ENCODE measurements at regions not wholly inside any gene's neighbourhood (a gene's known extent, or its start where the extent isn't known, plus 50 kb on each side); places are given as distances from the start of the nearest gene placed in this dataset.

- no peak for DNase-seq
Measured at GRCh38 chr4:110675426-110675825, 52.5 kb upstream of the PITX2 start.

DNA sequence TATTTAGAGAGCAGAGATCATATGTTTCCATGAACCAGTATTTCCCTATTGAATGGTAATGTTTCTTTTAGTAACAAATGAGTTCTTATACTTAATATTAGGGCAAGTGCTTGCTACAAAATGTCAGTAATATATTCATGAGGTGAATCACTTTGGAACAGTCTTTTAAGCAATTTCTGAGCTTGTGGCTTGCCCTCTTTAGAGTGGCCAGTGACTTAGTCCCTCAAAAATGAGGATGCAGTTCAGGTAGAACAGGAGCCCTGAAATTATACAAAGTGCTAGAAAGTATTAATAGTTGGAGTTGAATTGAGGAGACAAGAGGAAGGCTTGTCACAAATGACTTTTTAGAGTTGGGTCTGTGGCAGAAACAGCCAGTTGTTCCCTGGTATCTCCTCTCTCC lies 53.4 kb upstream of the PITX2 start:
- no peak for DNase-seq

- DNase-seq = no peak
Measured at GRCh38 chr4:110678517-110679227, 55.8 kb upstream of the PITX2 start.

DNA sequence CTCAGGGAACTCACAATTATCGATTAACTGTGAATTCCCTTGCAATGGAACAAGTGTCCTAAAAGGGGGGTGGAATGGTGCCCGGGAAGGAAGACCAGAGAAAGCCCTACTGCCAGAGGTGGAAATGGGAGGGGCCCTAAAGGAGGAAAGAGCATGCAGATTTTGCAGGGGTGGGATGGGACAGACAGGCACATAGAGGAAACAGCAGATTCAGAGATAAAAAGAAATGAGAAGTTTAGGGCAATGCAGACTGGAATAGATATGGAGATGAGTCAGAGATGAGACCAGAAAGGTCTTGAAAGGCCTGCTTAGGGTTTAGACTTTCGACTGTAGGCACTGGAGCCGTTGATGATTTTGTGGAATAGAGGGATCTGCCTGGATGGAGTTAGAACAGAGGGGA lies 57.4 kb upstream of the PITX2 start:
- DNase-seq = no peak

DNA sequence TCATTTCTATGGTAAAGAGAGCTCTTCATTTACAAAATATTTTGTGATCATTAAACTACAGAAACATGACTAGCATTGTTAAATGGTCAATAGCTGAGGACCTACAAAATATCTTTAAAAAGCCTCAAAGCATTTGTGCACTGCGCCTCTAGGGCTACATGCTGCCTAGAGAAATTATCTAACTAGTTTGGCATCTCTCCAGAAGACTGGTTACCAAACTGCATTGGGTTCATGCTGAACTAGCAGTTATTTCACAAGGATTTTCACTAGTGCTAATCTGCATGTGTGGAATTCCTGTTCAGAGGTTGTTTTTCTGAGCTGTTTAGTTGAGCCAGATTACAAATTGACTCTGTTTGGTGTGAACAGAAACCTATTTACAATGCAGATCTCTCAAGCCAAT lies 58.5 kb upstream of the PITX2 start:
- DNase-seq = no peak

DNA sequence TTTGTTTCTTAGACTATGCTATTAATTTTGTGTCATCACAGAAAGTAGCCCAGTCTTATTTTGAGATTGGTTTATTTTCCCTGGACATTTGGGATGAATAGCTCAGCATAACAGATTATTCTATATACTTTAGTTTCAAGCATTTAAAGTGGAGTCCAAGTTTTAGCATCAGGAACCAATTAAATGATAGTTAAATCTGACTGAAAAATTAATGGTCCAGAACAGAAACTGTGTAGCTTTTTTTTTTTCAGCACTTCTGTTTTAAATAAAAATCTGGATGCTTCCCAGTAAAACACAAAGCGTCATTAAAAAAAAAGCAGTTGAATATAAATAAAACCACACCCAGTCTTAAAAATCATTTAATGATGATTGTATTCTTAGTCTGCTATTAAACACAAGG lies 59.4 kb upstream of the PITX2 start:
- no peak for DNase-seq

GRCh38 chr4:110683601-110684000 lies 60.7 kb upstream of the PITX2 start:
- no peak for DNase-seq

GRCh38 chr4:110702326-110702725 lies 79.4 kb upstream of the PITX2 start:
- no peak for DNase-seq

GRCh38 chr4:110704748-110705439 lies 82.0 kb upstream of the PITX2 start:
- DNase-seq = no peak

GRCh38 chr4:110705440-110705782 lies 82.5 kb upstream of the PITX2 start:
- no peak for DNase-seq

DNA sequence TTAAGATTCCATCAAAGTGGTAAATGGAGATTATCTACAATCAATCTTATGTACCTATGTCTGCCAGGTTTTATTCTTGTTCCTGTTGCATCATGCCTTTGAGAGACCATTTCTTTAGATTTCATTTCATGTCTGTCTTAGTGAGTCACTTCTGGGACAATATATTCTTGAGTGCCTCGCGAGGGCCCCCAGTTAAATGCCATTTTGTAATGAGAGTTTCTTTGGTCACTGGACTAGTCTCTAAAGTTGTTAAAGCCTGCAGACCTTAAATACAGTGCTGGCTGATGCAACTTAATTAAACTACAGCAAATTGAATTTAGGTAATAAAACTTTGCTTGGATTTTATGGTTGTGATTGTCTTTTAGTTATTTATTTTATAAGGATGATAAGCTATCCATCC lies 87.2 kb upstream of the PITX2 start:
- no peak for DNase-seq

DNA sequence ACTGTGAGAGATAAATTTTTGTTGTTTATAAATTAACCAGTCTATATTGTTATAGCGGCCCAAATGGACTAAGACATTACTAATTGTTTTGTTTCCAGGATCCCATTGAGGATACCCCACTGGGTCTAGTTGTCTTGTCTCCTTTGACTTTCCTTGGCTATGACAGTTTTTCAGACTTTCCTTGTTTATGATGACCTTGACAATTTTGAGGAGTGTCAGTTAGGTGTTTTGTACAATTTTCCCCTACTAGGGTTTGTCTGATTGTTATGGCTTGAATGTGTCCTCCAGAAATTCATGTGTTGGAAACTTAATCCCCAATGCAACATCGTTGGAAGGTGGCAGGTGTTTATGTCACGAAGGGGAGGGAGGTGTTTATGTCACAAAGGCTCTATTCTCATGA lies 89.6 kb upstream of the PITX2 start:
- no peak for DNase-seq

DNA sequence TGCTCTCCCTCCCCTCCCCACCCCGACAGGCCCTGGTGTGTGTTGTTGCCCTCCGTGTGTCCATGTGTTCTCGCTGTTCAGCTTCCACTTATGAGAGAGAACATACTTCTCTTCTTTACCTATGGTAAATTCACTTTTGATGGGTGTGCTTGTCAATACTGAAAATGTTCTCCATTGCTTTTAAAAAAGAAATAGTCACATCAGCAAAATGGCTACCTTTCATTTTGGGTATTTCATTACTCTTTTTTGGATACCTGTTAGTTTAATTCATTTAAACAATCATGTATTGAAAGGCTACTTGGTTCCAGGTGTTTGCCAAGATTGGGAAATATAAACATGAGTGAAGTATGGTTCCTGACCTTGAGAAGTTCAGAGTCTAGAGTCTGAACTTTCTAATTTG lies 107.4 kb upstream of the PITX2 start:
- no peak for DNase-seq

DNA sequence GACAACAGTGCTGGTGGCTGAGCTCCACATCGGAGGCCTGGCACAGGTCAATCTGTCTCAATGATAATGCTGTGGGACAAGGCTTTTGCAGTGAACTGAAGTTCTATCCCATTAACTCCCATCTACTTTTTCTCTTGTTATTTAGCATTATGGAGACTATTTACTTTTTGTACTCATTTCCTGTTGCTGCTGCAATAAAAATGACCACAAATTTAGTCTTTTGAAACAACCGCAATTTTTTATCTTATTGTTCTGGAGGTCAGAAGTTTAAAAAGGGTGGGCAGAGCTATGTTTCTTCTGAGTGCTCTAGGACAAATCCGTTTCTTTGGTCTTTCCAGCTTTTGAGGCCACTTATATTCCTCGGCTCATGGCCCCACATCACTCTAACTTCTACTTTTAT lies 111.0 kb upstream of the PITX2 start:
- DNase-seq = no peak

GRCh38 chr4:110735686-110736085 lies 112.8 kb upstream of the PITX2 start:
- DNase-seq = no peak

DNA sequence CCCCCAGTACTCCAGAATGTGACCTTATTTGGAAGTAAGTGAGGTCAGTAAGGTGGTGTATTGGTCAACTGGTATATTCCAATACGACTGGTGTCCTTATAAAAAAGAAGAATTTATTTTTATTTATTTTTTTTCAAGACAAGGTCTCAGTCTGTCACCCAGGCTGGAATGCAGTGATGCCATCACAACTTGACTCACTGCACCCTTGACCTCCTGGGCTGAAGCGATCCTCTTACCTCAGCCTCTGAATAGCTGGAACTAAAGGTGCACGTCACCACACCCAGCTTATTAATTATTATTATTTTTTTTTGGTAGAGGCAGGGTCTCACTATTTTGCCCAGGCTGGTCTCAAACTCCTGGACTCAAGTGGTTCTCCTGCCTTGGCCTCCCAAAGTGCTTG lies 115.1 kb upstream of the PITX2 start:
- DNase-seq = no peak

DNA sequence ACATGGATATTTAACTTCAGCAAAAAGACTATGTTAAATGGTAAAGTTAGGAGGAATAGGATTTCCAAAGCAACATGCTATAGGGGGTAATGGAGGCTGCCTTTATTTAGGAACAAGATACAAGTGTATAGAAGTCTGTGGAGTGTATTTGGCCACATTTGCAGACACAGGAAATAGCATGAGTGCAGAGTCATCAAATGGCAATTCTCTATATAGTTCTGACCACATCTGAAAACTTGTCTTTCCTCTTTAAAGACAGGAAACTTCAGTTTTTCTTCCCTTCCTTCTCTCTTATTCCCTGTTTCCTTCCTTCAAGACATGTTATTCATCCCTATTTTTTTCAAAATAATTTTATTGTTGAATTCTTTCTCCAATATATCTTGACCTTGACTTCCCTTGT lies 119.3 kb upstream of the PITX2 start:
- no peak for DNase-seq

- no peak for DNase-seq
Measured at GRCh38 chr4:110748071-110748470, 125.2 kb upstream of the PITX2 start.

- no peak for DNase-seq
Measured at GRCh38 chr4:110751183-110751582, 128.3 kb upstream of the PITX2 start.

DNA sequence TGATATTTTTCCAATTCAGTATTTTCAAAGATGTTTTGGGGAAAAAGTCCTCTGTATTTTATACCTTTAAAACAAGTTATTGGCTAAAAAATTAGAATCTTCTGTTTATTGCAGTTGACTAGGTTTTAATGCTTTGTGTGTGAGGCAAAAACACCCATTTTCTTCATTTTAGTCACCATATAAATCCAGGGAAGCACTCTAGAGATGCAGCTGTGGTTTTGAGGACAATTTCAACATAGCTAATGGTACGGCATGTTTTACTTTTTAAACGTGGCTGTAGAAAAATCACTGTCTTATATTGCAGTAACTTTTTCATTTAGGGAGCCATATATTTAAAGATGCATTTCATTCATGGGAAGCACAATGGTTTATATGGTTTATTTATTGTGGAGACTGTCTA lies 129.1 kb upstream of the PITX2 start:
- DNase-seq = no peak

DNA sequence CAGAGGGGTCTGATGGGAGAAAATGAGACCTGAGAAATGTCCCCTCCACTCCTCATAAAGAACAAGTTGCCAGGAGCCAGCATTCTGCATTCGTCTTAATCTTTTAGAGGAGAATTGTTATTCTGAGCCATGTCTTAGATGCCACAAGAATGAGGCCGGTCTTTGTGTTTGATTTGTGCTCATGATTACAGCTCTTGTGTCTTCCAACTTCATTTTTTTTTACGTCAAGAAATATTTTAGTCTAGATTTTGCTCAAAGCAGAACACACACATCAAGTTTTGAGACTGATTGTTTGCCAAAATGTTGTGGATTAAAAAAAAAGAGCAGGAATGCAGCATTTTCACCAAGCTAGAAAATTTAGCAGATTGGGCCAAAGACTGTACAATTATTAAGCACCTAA lies 130.6 kb upstream of the PITX2 start:
- DNase-seq = no peak

DNA sequence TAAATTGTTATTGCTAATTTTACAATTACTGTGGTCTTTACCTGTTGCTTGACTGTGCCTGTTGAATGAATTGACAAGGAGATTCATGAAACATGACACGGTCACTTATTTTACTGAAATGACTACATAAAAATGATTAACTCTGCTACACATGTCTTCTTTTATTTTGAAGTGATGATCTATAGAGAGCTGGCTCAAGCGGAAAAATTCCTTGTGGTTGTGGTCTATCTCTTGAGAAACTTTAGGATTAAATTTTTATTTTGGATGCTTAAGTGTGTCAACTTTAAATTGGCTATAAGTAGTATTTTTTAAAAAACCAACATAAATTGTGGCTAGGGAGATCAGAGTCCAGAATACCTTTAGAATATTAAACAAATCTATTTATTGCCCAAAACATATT lies 131.8 kb upstream of the PITX2 start:
- DNase-seq = no peak

DNA sequence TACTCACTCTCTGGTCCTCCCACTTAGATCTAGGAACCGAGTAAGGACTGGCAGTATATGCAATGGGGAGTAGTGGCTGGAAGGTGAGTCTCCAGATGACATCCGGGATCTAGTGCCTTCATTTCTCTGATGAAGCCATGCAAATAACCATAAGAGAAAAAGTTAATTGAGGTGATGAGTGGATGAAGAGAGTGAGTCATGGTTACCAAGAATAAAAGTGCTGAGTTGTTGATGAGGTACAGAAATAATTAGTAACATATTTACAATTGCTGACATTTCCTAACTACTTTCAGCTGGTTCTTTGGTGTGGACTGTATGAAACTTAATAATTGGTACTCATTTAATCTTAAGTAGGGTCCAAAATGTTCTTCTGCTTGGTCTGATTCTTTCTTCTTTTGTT lies 146.7 kb upstream of the PITX2 start:
- DNase-seq = no peak

- DNase-seq = no peak
Measured at GRCh38 chr4:110770353-110770752, 147.5 kb upstream of the PITX2 start.

GRCh38 chr4:110778521-110778920 lies 155.6 kb upstream of the PITX2 start:
- DNase-seq = no peak
